IMR-90 (cell line): ENCODE measurements at regions not wholly inside any gene's neighbourhood (a gene's known extent, or its start where the extent isn't known, plus 50 kb on each side); places are given as distances from the start of the nearest gene placed in this dataset.

Experiments
- ATAC-seq: fragments of 200-7000 bp; cut with Tn5 transposase; 2 replicates; pipeline ENCODE4 v1.9.1; 2020; ENCODE audit warnings: low read depth, mild to moderate bottlenecking, moderate library complexity
- BruUV-seq: library from RNA; stranded (reverse); fragments of 400-500 nt; replicated peaks from 2 replicates; lab custom pipeline; 2021; lab: Mats Ljungman, UMichigan
- CTCF ChIA-PET: fragments of 300-600 bp; formaldehyde crosslinking; extraction: SDS; loops from one replicate; lab custom pipeline; 2021; ENCODE audit warnings: antibody characterized with exemption; lab: Yijun Ruan, JAX
- POLR2A ChIA-PET: fragments of 300-600 bp; sonication (Branson Sonifier 250); formaldehyde crosslinking; loops from one replicate; lab custom pipeline; 2022; ENCODE audit warnings: antibody characterized with exemption; ENCODE audit not compliant: unreplicated experiment; lab: Charles Lee
- DNase-seq: peaks from one replicate; pipeline ENCODE4 v3.0.0; 2013
- H2AFZ ChIP-seq: replicated peaks from 2 replicates; pipeline ENCODE3; 2013; ENCODE audit warnings: low read length, mild to moderate bottlenecking; ENCODE audit not compliant: poor library complexity
- H2AK5ac ChIP-seq: 2 replicates; pipeline ENCODE4 v1.6.1; 2013; ENCODE audit warnings: low read depth, low read length, inconsistent platforms
- H2AK9ac ChIP-seq: replicated peaks from 2 replicates; pipeline ENCODE3; 2013; ENCODE audit warnings: mild to moderate bottlenecking, low read depth, low read length, moderate library complexity; ENCODE audit not compliant: poor library complexity
- H2BK120ac ChIP-seq: 2 replicates; pipeline ENCODE4 v1.6.1; 2013; ENCODE audit warnings: low read depth, low read length, inconsistent platforms
- H2BK15ac ChIP-seq: 3 replicates; pipeline ENCODE4 v1.6.1; 2013; ENCODE audit warnings: low read depth, low read length, inconsistent platforms
- H2BK20ac ChIP-seq: 2 replicates; pipeline ENCODE4 v1.6.1; 2013; ENCODE audit warnings: low read depth, mild to moderate bottlenecking, inconsistent platforms, low read length, moderate library complexity
- H2BK5ac ChIP-seq: 2 replicates; pipeline ENCODE4 v1.6.1; 2013; ENCODE audit warnings: mild to moderate bottlenecking, low read depth, low read length, inconsistent platforms; ENCODE audit not compliant: poor library complexity, severe bottlenecking
- H3K14ac ChIP-seq: replicated peaks from 2 replicates; pipeline ENCODE4 v1.6.1; 2013; ENCODE audit warnings: low read depth, low read length, inconsistent platforms
- H3K18ac ChIP-seq: 2 replicates; pipeline ENCODE4 v1.6.1; 2013; ENCODE audit warnings: low read depth, low read length, control low read depth
- H3K23ac ChIP-seq: 2 replicates; pipeline ENCODE4 v1.6.1; 2013; ENCODE audit warnings: low read depth, low read length, inconsistent platforms
- H3K27ac ChIP-seq: 2 replicates; pipeline ENCODE4 v1.5.1; 2013; ENCODE audit warnings: mild to moderate bottlenecking, control low read depth, low read length; ENCODE audit not compliant: insufficient read depth
- H3K27me3 ChIP-seq: 2 replicates; pipeline ENCODE4 v1.6.1; 2013; ENCODE audit warnings: low read length; ENCODE audit not compliant: control insufficient read depth, insufficient read depth
- H3K36me3 ChIP-seq: 2 replicates; pipeline ENCODE4 v1.6.1; 2013; ENCODE audit warnings: low read length, mixed read lengths; ENCODE audit not compliant: control insufficient read depth, insufficient read depth
- H3K4ac ChIP-seq: 2 replicates; pipeline ENCODE4 v1.6.1; 2013; ENCODE audit warnings: low read depth, low read length, inconsistent platforms
- H3K4me1 ChIP-seq: 2 replicates; pipeline ENCODE4 v1.6.1; 2013; ENCODE audit warnings: low read length, mixed read lengths; ENCODE audit not compliant: control insufficient read depth, insufficient read depth
- H3K4me2 ChIP-seq: 2 replicates; pipeline ENCODE4 v1.6.1; 2013; ENCODE audit warnings: low read depth, mild to moderate bottlenecking, control low read depth, low read length, moderate library complexity
- H3K4me3 ChIP-seq: 2 replicates; pipeline ENCODE4 v1.5.1; 2013; ENCODE audit warnings: low read depth, mild to moderate bottlenecking, control low read depth, low read length, moderate library complexity; ENCODE audit not compliant: insufficient read depth
- H3K56ac ChIP-seq: 2 replicates; pipeline ENCODE4 v1.6.1; 2013; ENCODE audit warnings: low read length, inconsistent platforms; ENCODE audit not compliant: insufficient read depth; ENCODE audit errors: extremely low read depth
- H3K79me1 ChIP-seq, 2 experiments: 2 replicates each; pipeline ENCODE4 v1.6.1; 2013; ENCODE audit warnings: low read length in 2 of 2, inconsistent platforms in 1 of 2, low read depth in 1 of 2
- H3K9ac ChIP-seq: 2 replicates; pipeline ENCODE4 v1.6.1; 2013; ENCODE audit warnings: low read depth, low read length, control low read depth
- H3K9me1 ChIP-seq: 2 replicates; pipeline ENCODE4 v1.6.1; 2013; ENCODE audit warnings: low read length, inconsistent platforms; ENCODE audit not compliant: insufficient read depth
- H3K9me3 ChIP-seq: 2 replicates; pipeline ENCODE4 v1.6.1; 2013; ENCODE audit warnings: low read length; ENCODE audit not compliant: control insufficient read depth, insufficient read depth
- H4K20me1 ChIP-seq: 2 replicates; pipeline ENCODE4 v1.6.1; 2013; ENCODE audit warnings: low read length, inconsistent platforms; ENCODE audit not compliant: insufficient read depth
- H4K5ac ChIP-seq: 2 replicates; pipeline ENCODE4 v1.6.1; 2013; ENCODE audit warnings: mild to moderate bottlenecking, low read depth, low read length, control low read depth
- H4K8ac ChIP-seq, 2 experiments: 2 replicates each; pipeline ENCODE4 v1.6.1; 2013; ENCODE audit warnings: low read depth in 2 of 2, low read length in 2 of 2, control low read depth in 1 of 2, inconsistent platforms in 1 of 2
- H4K91ac ChIP-seq: 2 replicates; pipeline ENCODE4 v1.6.1; 2013; ENCODE audit warnings: low read depth, low read length, inconsistent platforms; ENCODE audit not compliant: insufficient read depth
- BHLHE40 ChIP-seq: fragments of 150-350 bp; IDR thresholded peaks from 2 replicates; pipeline ENCODE4 v1.6.1; 2016; ENCODE audit warnings: mild to moderate bottlenecking, low read depth, low read length
- CEBPB ChIP-seq: IDR thresholded peaks from 2 replicates; pipeline ENCODE4 v1.6.1; 2012; ENCODE audit warnings: low read depth, low read length, improper control_type of control experiment
- CHD1 ChIP-seq: IDR thresholded peaks from 2 replicates; pipeline ENCODE4 v1.6.1; 2012; ENCODE audit warnings: low read depth, low read length, improper control_type of control experiment
- FOS ChIP-seq: fragments of 150-350 bp; IDR thresholded peaks from 2 replicates; pipeline ENCODE4 v1.6.1; 2016; ENCODE audit warnings: low read depth, low read length
- MAFK ChIP-seq: IDR thresholded peaks from 2 replicates; pipeline ENCODE4 v1.6.1; 2012; ENCODE audit warnings: low read depth, low read length, improper control_type of control experiment
- MAZ ChIP-seq: IDR thresholded peaks from 2 replicates; pipeline ENCODE4 v1.6.1; 2012; ENCODE audit warnings: low read depth, mild to moderate bottlenecking, low read length, improper control_type of control experiment, moderate library complexity, borderline replicate concordance
- MXI1 ChIP-seq: IDR thresholded peaks from 2 replicates; pipeline ENCODE4 v1.6.1; 2012; ENCODE audit warnings: low read depth, mild to moderate bottlenecking, low read length, moderate library complexity, borderline replicate concordance
- NFE2L2 ChIP-seq: fragments of 150-350 bp; IDR thresholded peaks from 2 replicates; pipeline ENCODE4 v1.6.1; 2016; ENCODE audit warnings: low read depth, mild to moderate bottlenecking, low read length
- POLR2A ChIP-seq: IDR thresholded peaks from 2 replicates; pipeline ENCODE4 v1.6.1; 2012; ENCODE audit warnings: mild to moderate bottlenecking, low read depth, low read length
- RAD21 ChIP-seq: IDR thresholded peaks from 2 replicates; pipeline ENCODE4 v1.6.1; 2012; ENCODE audit warnings: low read length, improper control_type of control experiment
- RCOR1 ChIP-seq: IDR thresholded peaks from 2 replicates; pipeline ENCODE4 v1.6.1; 2012; ENCODE audit warnings: mild to moderate bottlenecking, low read length, improper control_type of control experiment; ENCODE audit not compliant: insufficient replicate concordance
- RFX5 ChIP-seq: IDR thresholded peaks from 2 replicates; pipeline ENCODE4 v1.8.0; 2012; ENCODE audit warnings: low read depth, mild to moderate bottlenecking, low read length, moderate library complexity
- SMC3 ChIP-seq: fragments of 150-350 bp; IDR thresholded peaks from 2 replicates; pipeline ENCODE4 v1.6.1; 2016; ENCODE audit warnings: low read depth, mild to moderate bottlenecking, antibody characterized with exemption, low read length, moderate library complexity
- WGBS, 2 experiments: methylation state at CpG; one replicate each; pipeline versions ENCODE4 v1.1.5 to v1.1.7; 2013; ENCODE audit warnings: missing lambda C conversion rate in 2 of 2; ENCODE audit not compliant: insufficient read length in 1 of 2; ENCODE audit errors: extremely low coverage in 2 of 2; 5-methylcytosine and 5-hydroxymethylcytosine counted together
- dilution Hi-C: fragments of 300-500 bp; cut with HindIII; formaldehyde crosslinking; loops from one replicate; pipeline ENCODE4 v1.14.3; 2018; ENCODE audit warnings: low sequenced_read_pairs; ENCODE audit not compliant: unreplicated experiment
- in situ Hi-C: fragments of 300-500 bp; cut with MboI; formaldehyde crosslinking; loops from 3 replicates; pipeline ENCODE4 v1.14.3; 2019; ENCODE audit warnings: low sequenced_read_pairs, inconsistent platforms, mixed read lengths
- intact Hi-C: fragments of 100-400 bp; cut with micrococcal nuclease; formaldehyde crosslinking; loops from 2 replicates; pipeline ENCODE4 v1.10.0; 2022
- TF ChIP-seq, protein P1 (sequence below): fragments of 150-350 bp; IDR thresholded peaks from 2 replicates; pipeline ENCODE4 v1.6.1; 2016; ENCODE audit warnings: low read depth, mild to moderate bottlenecking, low read length, moderate library complexity, borderline replicate concordance
- TF ChIP-seq, protein P2 (sequence below): fragments of 150-350 bp; IDR thresholded peaks from 2 replicates; pipeline ENCODE4 v1.6.1; 2017; ENCODE audit warnings: mild to moderate bottlenecking, antibody characterized with exemption, low read length, low read depth
- TF ChIP-seq, protein P3 (sequence below): conservative IDR thresholded peaks from 2 replicates; pipeline ENCODE4 v1.5.1; 2012; ENCODE audit warnings: mild to moderate bottlenecking, low read depth, low read length, improper control_type of control experiment

DNA sequence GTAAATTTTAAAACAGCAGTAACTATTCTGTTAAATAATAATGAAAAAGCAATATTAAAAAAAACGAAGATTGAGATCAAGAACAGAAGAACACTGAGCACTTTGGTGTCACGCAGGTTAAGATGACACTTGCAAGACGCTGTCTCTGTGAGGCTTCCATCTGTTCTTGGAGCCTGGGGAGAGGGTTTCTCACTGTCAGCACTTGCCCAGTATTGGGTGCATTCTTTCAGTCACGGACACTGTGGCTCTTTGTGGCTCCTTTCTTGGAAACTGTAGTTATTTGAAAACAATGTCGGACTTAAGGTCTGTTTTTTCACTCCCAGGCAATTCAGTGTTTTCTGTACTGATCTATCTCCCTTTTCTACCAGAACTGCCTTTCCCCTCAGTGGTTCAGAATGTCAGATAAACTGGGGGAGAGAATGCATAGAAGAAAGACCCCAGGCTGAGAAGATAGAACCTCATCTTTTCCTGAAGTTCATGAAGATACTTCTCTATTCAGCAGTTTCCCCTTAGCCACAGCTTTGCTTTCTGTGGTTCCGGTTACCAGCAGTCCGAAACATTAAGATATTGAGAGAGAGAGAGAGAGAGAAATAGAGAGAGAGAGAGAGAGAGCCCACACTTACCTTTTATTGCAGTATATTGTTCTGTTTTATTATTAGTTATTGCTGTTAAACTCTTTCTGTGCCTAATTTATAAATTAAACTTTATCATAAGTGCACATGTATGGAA lies 283.3 kb downstream of the DCDC2C start:
- H2BK15ac ChIP-seq, result no peak overlapping the region
- no peak overlapping the region for H2AFZ ChIP-seq
- H3K14ac ChIP-seq, result no peak overlapping the region
- no peaks in the 10 kb centered on the region for H3K4me1 ChIP-seq
- no peak overlapping the region for H3K4me2 ChIP-seq
- peaks cover 14% of the 10 kb centered on the region for H3K9me3 ChIP-seq
- H3K18ac ChIP-seq, result no peak overlapping the region
- no TSS peak for BruUV-seq
- POLR2A ChIA-PET, result no interaction called here
- H2AK9ac ChIP-seq, result no peak overlapping the region
- CTCF ChIA-PET, result no interaction called here
- H3K9me1 ChIP-seq, result no peaks in the 10 kb centered on the region
- no peak overlapping the region for H4K8ac ChIP-seq
- no peaks in the 10 kb centered on the region for H3K27me3 ChIP-seq
- TF ChIP-seq RFX5 (no peak), BHLHE40 (no peak), NFE2L2 (no peak), SMC3 (no peak), POLR2A (no peak), FOS (no peak), MAFK (no peak), RCOR1 (no peak), RAD21 (no peak), MXI1 (no peak), CEBPB (no peak), MAZ (no peak), CHD1 (no peak)
- TF ChIP-seq, protein P1, sequence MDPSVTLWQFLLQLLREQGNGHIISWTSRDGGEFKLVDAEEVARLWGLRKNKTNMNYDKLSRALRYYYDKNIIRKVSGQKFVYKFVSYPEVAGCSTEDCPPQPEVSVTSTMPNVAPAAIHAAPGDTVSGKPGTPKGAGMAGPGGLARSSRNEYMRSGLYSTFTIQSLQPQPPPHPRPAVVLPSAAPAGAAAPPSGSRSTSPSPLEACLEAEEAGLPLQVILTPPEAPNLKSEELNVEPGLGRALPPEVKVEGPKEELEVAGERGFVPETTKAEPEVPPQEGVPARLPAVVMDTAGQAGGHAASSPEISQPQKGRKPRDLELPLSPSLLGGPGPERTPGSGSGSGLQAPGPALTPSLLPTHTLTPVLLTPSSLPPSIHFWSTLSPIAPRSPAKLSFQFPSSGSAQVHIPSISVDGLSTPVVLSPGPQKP, result no peak
- TF ChIP-seq, protein P2, sequence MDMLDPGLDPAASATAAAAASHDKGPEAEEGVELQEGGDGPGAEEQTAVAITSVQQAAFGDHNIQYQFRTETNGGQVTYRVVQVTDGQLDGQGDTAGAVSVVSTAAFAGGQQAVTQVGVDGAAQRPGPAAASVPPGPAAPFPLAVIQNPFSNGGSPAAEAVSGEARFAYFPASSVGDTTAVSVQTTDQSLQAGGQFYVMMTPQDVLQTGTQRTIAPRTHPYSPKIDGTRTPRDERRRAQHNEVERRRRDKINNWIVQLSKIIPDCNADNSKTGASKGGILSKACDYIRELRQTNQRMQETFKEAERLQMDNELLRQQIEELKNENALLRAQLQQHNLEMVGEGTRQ, result no peak
- TF ChIP-seq, protein P3, sequence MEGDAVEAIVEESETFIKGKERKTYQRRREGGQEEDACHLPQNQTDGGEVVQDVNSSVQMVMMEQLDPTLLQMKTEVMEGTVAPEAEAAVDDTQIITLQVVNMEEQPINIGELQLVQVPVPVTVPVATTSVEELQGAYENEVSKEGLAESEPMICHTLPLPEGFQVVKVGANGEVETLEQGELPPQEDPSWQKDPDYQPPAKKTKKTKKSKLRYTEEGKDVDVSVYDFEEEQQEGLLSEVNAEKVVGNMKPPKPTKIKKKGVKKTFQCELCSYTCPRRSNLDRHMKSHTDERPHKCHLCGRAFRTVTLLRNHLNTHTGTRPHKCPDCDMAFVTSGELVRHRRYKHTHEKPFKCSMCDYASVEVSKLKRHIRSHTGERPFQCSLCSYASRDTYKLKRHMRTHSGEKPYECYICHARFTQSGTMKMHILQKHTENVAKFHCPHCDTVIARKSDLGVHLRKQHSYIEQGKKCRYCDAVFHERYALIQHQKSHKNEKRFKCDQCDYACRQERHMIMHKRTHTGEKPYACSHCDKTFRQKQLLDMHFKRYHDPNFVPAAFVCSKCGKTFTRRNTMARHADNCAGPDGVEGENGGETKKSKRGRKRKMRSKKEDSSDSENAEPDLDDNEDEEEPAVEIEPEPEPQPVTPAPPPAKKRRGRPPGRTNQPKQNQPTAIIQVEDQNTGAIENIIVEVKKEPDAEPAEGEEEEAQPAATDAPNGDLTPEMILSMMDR, result no peak
- no peak overlapping the region for H2BK20ac ChIP-seq
- H3K9ac ChIP-seq, result no peak overlapping the region
- H3K4ac ChIP-seq, result no peak overlapping the region
- no peak overlapping the region for H4K5ac ChIP-seq
- H2BK5ac ChIP-seq, result no peak overlapping the region
- no peak overlapping the region for H2BK120ac ChIP-seq
- intact Hi-C loops, result no loop called here
- no peak for DNase-seq
- H3K56ac ChIP-seq, result no peak overlapping the region
- H3K79me1 ChIP-seq, result no peaks in the 10 kb centered on the region
- no peaks in the 10 kb centered on the region for H4K20me1 ChIP-seq
- dilution Hi-C loops, result no loop called here
- ATAC-seq, result no peak
- H4K91ac ChIP-seq, result no peak overlapping the region
- no peaks in the 10 kb centered on the region for H3K36me3 ChIP-seq
- H3K4me3 ChIP-seq, result no peak overlapping the region
- no peak overlapping the region for H3K23ac ChIP-seq
- no CpG with 5 or more reads among the region's 7 CpGs for WGBS, 2 experiments
- H3K27ac ChIP-seq, result no peak overlapping the region
- in situ Hi-C loops, result no loop called here
- no peak overlapping the region for H2AK5ac ChIP-seq
